ENCODE measurements at regions not wholly inside any gene's neighbourhood (a gene's known extent, or its start where the extent isn't known, plus 50 kb on each side); places are given as distances from the start of the nearest gene placed in this dataset.

- TF ChIP-seq CTCF (IDR thresholded peaks at IDR 0.05; ENCODE audit: borderline replicate concordance, extremely low read depth, low read length, poor library complexity, severe bottlenecking) (no peak), EZH2 (IDR thresholded peaks at IDR 0.05; ENCODE audit: borderline replicate concordance, low read depth, low read length, severe bottlenecking) (no peak)
Measured at GRCh38 chr7:1378610-1379601, 80.4 kb downstream of the MICALL2 start.

Data from DND-41 (cell line).